Breast epithelium (tissue), 3 donors: ENCODE measurements at regions not wholly inside any gene's neighbourhood (a gene's known extent, or its start where the extent isn't known, plus 50 kb on each side); places are given as distances from the start of the nearest gene placed in this dataset.

Experiments used
- CTCF ChIP-seq, 3 donors: fragments of 450-650 bp; IDR thresholded peaks; one replicate each; pipeline ENCODE4 v1.5.1; 2016 to 2017; ENCODE audit warnings: antibody characterized with exemption in 3 of 3, mild to moderate bottlenecking in 3 of 3, moderate library complexity in 3 of 3
- POLR2A ChIP-seq: fragments of 450-650 bp; IDR thresholded peaks from one replicate; pipeline ENCODE4 v1.6.1; 2016; ENCODE audit warnings: antibody characterized with exemption, mild to moderate bottlenecking, moderate library complexity
- POLR2AphosphoS5 ChIP-seq, 3 donors: sonication (generic); formaldehyde crosslinking; IDR thresholded peaks; one replicate each; pipeline ENCODE4 v1.6.1; 2017; ENCODE audit warnings: antibody characterized with exemption in 3 of 3

- TF ChIP-seq POLR2A, result no peak
- no peak for TF ChIP-seq CTCF (IDR thresholded peaks at IDR 0.05)
- TF ChIP-seq POLR2AphosphoS5 (IDR thresholded peaks at IDR 0.05), result no peak
Observed at GRCh38 chr12:108459149-108459548, 55.9 kb upstream of the FICD start.
